NCI-H2107 treated with DMSO at 0.1 percent for 48 hours (cell line): ENCODE measurements at regions not wholly inside any gene's neighbourhood (a gene's known extent, or its start where the extent isn't known, plus 50 kb on each side); places are given as distances from the start of the nearest gene placed in this dataset.
"Not testable (repeated sequence)": the region's sequence is repeated elsewhere in the genome, so short reads cannot be mapped to it uniquely, and the experiment has no call there.

Experiments
- DNase-seq: peaks from one replicate; lab custom pipeline; 2025; ENCODE audit not compliant: unreplicated experiment; lab: John Stamatoyannopoulos, UW

- DNase-seq = no peak
Measured at GRCh38 chr2:238774980-238775509, 72.8 kb upstream of the TWIST2 start.

GRCh38 chr2:238775591-238775990, 72.3 kb upstream of the TWIST2 start:
- DNase-seq = no peak

GRCh38 chr2:238776003-238776760, 71.7 kb upstream of the TWIST2 start:
- no peak for DNase-seq

- DNase-seq = not testable (repeated sequence)
Measured at GRCh38 chr2:238776761-238777046, 71.2 kb upstream of the TWIST2 start.

- DNase-seq = no peak
Measured at GRCh38 chr2:238777369-238778067, 70.4 kb upstream of the TWIST2 start.

- DNase-seq = peak; percentile 8
Measured at GRCh38 chr2:238784671-238785527, 63.0 kb upstream of the TWIST2 start.

GRCh38 chr2:238785528-238785860, 62.4 kb upstream of the TWIST2 start:
- no peak for DNase-seq

- DNase-seq = no peak
Measured at GRCh38 chr2:238786379-238786778, 61.5 kb upstream of the TWIST2 start.

- no peak for DNase-seq
Measured at GRCh38 chr2:238786792-238787490, 60.9 kb upstream of the TWIST2 start.

GRCh38 chr2:238787501-238787900, 60.4 kb upstream of the TWIST2 start:
- no peak for DNase-seq

GRCh38 chr2:238789317-238789806, 58.5 kb upstream of the TWIST2 start:
- no peak for DNase-seq

GRCh38 chr2:238790126-238790832, 57.6 kb upstream of the TWIST2 start:
- DNase-seq = no peak

- DNase-seq = no peak
Measured at GRCh38 chr2:238790833-238791230, 57.1 kb upstream of the TWIST2 start.

GRCh38 chr2:238791354-238791753, 56.5 kb upstream of the TWIST2 start:
- DNase-seq = no peak

- no peak for DNase-seq
Measured at GRCh38 chr2:238793306-238793705, 54.6 kb upstream of the TWIST2 start.

- DNase-seq = no peak
Measured at GRCh38 chr2:238793801-238794449, 54.0 kb upstream of the TWIST2 start.

GRCh38 chr2:238796223-238796885, 51.5 kb upstream of the TWIST2 start:
- DNase-seq = no peak

- no peak for DNase-seq
Measured at GRCh38 chr2:238797537-238797936, 50.3 kb upstream of the TWIST2 start.
